ENCODE measurements at regions not wholly inside any gene's neighbourhood (a gene's known extent, or its start where the extent isn't known, plus 50 kb on each side); places are given as distances from the start of the nearest gene placed in this dataset.

DNA sequence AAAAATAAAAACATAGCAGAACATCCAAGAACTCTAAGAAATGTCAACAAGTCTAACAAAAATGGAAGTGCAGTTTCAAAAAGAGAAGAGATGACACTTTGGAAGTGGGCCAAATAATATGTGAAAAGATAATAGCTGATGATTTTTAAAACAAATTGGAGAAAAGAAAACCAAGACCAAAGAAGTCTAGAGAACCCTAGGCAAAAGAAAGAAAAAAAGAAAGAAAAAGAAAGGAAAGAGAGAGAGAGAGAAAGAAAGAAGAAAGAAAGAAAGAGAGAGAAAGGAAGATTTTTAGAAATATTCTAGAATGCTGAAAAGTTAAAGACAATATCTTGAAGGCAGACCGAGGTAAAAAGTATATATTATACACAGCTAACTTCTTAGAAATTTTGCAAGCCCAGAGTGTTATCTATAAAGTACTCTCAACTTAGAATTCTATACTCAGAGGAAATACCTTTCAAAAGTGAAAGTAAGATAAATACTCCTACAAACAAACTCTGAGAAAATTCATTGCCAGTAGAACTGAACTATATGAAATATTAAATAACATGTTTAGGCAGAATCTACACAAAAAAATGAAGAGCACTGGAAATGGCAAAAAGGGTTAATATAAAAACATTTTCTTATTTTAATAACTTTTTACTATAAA lies 138.7 kb upstream of the SMIM30 start:
- Histone ChIP-seq H4K8ac (ENCODE audit: low read depth in 2 of 2, low read length in 2 of 2) (no peak overlapping the region; a peak in 1 of 4 replicates), H3K79me1 (ENCODE audit: low read depth in 1 of 2, low read length in 2 of 2) (no peaks in the 10 kb centered on the region), H3K4me2 (ENCODE audit: low read depth, low read length) (peak overlapping the region; percentile 76), H3K4ac (ENCODE audit: low read depth, low read length) (no peak overlapping the region), H2AK5ac (ENCODE audit: low read depth, low read length) (no peak overlapping the region), H2BK5ac (ENCODE audit: low read depth, low read length, poor library complexity, severe bottlenecking) (peak overlapping the region; percentile 58), H3K56ac (ENCODE audit: extremely low read depth, insufficient read depth, low read length) (no peak overlapping the region), H3K27me3 (ENCODE audit: control insufficient read depth, insufficient read depth, low read length) (no peaks in the 10 kb centered on the region), H3K14ac (replicated peaks; ENCODE audit: low read depth, low read length) (no peak overlapping the region), H2AFZ (replicated peaks; ENCODE audit: low read length, poor library complexity) (no peak overlapping the region), H3K9me1 (ENCODE audit: insufficient read depth, low read length) (no peaks in the 10 kb centered on the region), H3K36me3 (ENCODE audit: control insufficient read depth, insufficient read depth, low read length) (no peaks in the 10 kb centered on the region), H4K5ac (ENCODE audit: low read depth, low read length) (no peak overlapping the region), H3K9me3 (ENCODE audit: control insufficient read depth, insufficient read depth, low read length) (no peaks in the 10 kb centered on the region), H4K20me1 (ENCODE audit: insufficient read depth, low read length) (no peaks in the 10 kb centered on the region), H3K23ac (ENCODE audit: low read depth, low read length) (no peak overlapping the region), H3K4me1 (ENCODE audit: control insufficient read depth, insufficient read depth, low read length) (no peaks in the 10 kb centered on the region), H3K18ac (ENCODE audit: low read depth, low read length) (no peak overlapping the region), H4K91ac (ENCODE audit: insufficient read depth, low read depth, low read length) (no peak overlapping the region), H3K4me3 (ENCODE audit: insufficient read depth, low read depth, low read length) (no peak overlapping the region), H3K9ac (ENCODE audit: low read depth, low read length) (no peak overlapping the region), H2BK15ac (ENCODE audit: low read depth, low read length) (no peak overlapping the region), H3K27ac (ENCODE audit: insufficient read depth, low read length) (no peak overlapping the region), H2BK120ac (ENCODE audit: low read depth, low read length) (no peak overlapping the region), H2AK9ac (replicated peaks; ENCODE audit: low read depth, low read length, poor library complexity) (no peak overlapping the region), H2BK20ac (ENCODE audit: low read depth, low read length) (no peak overlapping the region)
- in situ Hi-C loops (cut with MboI; ENCODE audit: low sequenced_read_pairs) (no loop called here), dilution Hi-C loops (cut with HindIII; ENCODE audit: low sequenced_read_pairs, unreplicated experiment) (no loop called here), intact Hi-C loops (cut with micrococcal nuclease) (no loop called here)
- ATAC-seq (ENCODE audit: low read depth) (peak; percentile 49), DNase-seq (no peak)
- ChIA-PET POLR2A (ENCODE audit: unreplicated experiment) (interaction anchor here (0.7 kb wide), 1 partner anchor 178 kb away, joined by 4 read pairs; no protein-coding TSS in a partner anchor), CTCF (interaction anchor here (0.7 to 1.8 kb wide), 2 partner anchors 98 to 563 kb away, joined by 4 to 5 read pairs; no protein-coding TSS in a partner anchor)
- WGBS, 2 experiments (ENCODE audit: extremely low coverage in 2 of 2, insufficient read length in 1 of 2) = no CpG with 5 or more reads among the region's 1 CpG
- no TSS peak for BruUV-seq (replicated peaks)
- TF ChIP-seq, protein P1, sequence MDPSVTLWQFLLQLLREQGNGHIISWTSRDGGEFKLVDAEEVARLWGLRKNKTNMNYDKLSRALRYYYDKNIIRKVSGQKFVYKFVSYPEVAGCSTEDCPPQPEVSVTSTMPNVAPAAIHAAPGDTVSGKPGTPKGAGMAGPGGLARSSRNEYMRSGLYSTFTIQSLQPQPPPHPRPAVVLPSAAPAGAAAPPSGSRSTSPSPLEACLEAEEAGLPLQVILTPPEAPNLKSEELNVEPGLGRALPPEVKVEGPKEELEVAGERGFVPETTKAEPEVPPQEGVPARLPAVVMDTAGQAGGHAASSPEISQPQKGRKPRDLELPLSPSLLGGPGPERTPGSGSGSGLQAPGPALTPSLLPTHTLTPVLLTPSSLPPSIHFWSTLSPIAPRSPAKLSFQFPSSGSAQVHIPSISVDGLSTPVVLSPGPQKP (IDR thresholded peaks at IDR 0.05; ENCODE audit: borderline replicate concordance, low read depth, low read length) = no peak
- TF ChIP-seq RAD21 (IDR thresholded peaks at IDR 0.05; ENCODE audit: low read length) (no peak), CHD1 (IDR thresholded peaks at IDR 0.05; ENCODE audit: low read depth, low read length) (no peak), SMC3 (IDR thresholded peaks at IDR 0.05; ENCODE audit: low read depth, low read length) (no peak), MXI1 (IDR thresholded peaks at IDR 0.05; ENCODE audit: borderline replicate concordance, low read depth, low read length) (no peak), MAFK (IDR thresholded peaks at IDR 0.05; ENCODE audit: low read depth, low read length) (no peak), POLR2A (IDR thresholded peaks at IDR 0.05; ENCODE audit: low read depth, low read length) (no peak), RCOR1 (IDR thresholded peaks at IDR 0.05; ENCODE audit: insufficient replicate concordance, low read length) (no peak), CEBPB (IDR thresholded peaks at IDR 0.05; ENCODE audit: low read depth, low read length) (no peak), NFE2L2 (IDR thresholded peaks at IDR 0.05; ENCODE audit: low read depth, low read length) (no peak), BHLHE40 (IDR thresholded peaks at IDR 0.05; ENCODE audit: low read depth, low read length) (no peak), RFX5 (IDR thresholded peaks at IDR 0.05; ENCODE audit: low read depth, low read length) (no peak), MAZ (IDR thresholded peaks at IDR 0.05; ENCODE audit: borderline replicate concordance, low read depth, low read length) (no peak)
- TF ChIP-seq, protein P2, sequence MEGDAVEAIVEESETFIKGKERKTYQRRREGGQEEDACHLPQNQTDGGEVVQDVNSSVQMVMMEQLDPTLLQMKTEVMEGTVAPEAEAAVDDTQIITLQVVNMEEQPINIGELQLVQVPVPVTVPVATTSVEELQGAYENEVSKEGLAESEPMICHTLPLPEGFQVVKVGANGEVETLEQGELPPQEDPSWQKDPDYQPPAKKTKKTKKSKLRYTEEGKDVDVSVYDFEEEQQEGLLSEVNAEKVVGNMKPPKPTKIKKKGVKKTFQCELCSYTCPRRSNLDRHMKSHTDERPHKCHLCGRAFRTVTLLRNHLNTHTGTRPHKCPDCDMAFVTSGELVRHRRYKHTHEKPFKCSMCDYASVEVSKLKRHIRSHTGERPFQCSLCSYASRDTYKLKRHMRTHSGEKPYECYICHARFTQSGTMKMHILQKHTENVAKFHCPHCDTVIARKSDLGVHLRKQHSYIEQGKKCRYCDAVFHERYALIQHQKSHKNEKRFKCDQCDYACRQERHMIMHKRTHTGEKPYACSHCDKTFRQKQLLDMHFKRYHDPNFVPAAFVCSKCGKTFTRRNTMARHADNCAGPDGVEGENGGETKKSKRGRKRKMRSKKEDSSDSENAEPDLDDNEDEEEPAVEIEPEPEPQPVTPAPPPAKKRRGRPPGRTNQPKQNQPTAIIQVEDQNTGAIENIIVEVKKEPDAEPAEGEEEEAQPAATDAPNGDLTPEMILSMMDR (conservative IDR thresholded peaks at IDR 0.05; ENCODE audit: low read depth, low read length) = no peak
- TF ChIP-seq, protein P3, sequence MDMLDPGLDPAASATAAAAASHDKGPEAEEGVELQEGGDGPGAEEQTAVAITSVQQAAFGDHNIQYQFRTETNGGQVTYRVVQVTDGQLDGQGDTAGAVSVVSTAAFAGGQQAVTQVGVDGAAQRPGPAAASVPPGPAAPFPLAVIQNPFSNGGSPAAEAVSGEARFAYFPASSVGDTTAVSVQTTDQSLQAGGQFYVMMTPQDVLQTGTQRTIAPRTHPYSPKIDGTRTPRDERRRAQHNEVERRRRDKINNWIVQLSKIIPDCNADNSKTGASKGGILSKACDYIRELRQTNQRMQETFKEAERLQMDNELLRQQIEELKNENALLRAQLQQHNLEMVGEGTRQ (IDR thresholded peaks at IDR 0.05; ENCODE audit: low read depth, low read length) = no peak

Measured in IMR-90 (cell line).